DMS53 treated with DMSO at 0.1 percent for 48 hours (cell line): ENCODE measurements at regions not wholly inside any gene's neighbourhood (a gene's known extent, or its start where the extent isn't known, plus 50 kb on each side); places are given as distances from the start of the nearest gene placed in this dataset.
"Not testable (repeated sequence)": the region's sequence is repeated elsewhere in the genome, so short reads cannot be mapped to it uniquely, and the experiment has no call there.

Source experiments
- DNase-seq: peaks from one replicate; lab custom pipeline; 2025; ENCODE audit not compliant: unreplicated experiment; lab: John Stamatoyannopoulos, UW

DNA sequence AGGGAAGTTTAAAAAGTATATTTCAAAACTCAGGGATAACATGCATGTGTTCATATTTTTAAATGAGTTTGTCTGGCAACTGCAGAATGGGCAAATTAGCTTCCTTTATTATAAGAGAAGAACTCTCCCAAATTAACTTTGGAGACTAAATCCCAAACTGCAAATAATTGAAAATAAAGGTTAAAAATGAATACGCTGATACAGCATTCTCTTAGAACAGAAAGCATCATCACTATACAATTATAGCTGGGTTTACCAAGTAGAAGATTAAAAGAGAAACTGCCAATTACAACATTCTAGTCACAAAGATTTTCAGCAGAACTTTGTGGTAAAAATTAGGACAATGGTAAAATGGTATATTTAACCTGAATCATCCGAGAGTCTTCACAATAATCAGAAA is 73.3 kb downstream of the OLFM4 start:
- no peak for DNase-seq

DNA sequence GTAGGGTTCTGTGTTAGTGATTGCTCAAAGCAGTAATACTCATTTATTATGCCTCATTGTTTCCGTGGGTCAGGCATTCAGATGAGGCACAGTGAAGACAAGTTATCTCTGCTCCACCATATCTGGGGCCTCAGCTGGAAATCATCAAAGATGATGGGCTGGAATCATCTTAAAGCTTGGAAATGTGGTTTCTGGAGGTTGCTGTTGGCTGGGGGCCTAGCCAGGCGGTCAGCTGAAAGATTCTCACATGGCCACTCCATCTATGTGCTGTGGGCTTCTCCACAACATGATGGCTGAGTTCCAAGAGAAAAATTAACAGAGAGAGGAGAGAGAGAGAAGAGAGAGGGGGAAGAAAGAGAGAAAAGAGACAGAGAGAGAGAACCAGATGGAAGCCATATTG is 75.5 kb downstream of the OLFM4 start:
- DNase-seq, result no peak

DNA sequence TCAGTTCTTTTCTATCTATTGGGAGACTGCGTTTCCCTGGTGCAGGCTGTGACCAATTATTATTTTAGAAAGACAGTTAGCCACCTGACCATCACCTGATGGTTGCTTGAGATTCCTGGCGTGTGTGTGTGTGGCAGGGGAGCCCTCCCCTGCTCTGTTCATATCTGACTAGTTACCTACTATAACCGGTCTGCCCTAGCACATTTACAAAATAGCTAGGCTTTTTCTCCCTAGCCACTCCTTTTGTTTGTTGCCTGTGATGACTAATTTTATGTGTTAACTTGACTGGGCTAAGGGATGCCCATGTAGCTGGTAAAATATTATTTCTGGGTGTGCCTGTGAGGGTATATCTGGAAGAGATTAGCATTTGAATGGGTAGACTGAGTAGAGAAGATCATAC is 76.9 kb downstream of the OLFM4 start:
- DNase-seq, result no peak

DNA sequence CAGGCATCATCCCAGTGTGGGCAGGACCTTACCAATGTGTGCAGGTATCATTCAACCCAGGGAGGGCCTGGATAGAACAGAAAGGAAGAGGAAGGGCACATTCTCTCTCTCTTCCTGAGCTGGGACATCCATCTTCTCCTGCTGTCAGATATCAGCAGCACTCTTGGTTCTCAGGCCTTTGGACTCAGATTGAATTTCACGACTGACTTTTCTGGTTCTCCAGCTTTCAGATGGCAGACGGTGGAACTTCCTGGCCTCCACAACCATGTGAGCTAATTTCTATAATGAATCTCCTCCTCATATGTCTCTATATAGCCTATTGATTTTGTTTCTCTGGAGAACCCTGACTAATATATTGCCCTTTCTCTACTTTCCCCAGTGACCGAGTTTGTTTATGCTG is 77.3 kb downstream of the OLFM4 start:
- DNase-seq, result peak; percentile 87

DNA sequence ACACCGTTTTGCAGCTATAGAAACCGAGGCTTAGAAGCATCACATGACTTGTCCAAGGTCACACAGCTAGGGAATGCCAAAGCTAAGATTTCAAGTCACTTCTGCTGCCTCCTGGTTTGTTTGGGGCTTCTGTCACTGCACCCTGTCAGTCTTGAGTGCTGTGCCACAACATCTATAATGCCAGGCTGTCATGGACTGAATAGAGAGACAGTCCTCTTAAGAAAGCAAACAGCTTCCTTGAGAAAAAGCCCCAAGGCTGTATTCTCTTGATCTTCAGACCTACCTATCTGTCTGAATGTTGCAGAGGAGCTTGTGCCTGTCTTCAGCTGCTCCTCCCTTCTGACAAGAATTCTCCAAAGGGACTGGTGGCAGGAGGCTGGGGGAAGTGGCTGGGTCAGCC is 81.6 kb downstream of the OLFM4 start:
- no peak for DNase-seq

DNA sequence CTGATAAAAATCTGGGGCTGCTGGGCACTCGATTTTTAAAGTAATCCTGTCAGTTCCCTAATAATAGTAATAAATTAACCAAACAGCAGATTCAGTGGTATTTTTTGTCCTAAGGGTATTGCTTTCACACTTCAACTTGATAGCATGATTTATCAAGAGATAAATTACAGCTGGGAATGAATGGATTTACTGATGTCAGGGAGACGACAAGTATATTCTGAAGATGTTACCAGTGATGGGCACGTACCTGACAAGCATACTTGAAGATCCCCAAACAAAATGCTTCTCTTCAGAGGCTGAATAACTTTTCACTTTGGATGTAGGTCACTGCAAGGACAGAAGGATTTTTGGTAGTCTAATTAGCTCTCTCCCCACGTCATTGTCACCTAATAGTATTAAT is 82.0 kb downstream of the OLFM4 start:
- no peak for DNase-seq

DNA sequence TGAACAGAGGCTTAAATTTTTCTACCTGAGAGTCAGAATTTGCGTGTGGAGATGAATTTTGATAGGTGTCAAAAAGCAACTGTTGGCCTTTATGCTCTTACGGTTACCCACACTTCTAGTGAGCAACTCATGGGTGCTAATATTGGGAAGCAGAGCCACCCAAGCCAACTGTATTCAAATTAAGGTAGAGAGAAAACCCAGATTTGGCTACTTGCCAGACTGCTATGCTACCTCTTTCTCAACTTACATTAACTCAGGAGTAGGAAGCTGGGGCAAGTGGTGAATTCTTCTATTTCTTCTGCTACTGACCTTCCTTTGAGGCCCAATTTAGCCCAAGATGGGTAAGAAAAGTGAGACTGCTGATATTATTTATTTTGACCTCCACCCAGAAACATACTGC is 83.9 kb downstream of the OLFM4 start:
- peak; percentile 35 for DNase-seq

DNA sequence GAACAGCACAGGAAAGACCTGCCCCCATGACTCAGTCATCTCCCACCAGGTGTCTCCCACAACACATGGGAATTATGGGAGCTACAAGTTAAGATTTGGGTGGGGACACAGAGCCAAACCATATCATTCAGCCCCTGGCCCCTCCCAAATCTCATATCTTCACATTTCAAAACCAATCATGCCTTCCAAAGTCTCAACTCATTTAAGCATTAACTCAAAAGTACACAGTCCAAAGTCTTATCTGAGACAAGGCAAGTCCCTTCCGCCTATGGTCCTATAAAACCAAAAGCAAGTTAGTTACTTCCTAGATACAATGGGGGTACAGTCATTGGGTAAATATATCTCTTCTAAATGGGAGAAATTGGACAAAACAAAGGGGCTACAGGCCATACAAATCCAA is 88.4 kb downstream of the OLFM4 start:
- DNase-seq, result not testable (repeated sequence)

DNA sequence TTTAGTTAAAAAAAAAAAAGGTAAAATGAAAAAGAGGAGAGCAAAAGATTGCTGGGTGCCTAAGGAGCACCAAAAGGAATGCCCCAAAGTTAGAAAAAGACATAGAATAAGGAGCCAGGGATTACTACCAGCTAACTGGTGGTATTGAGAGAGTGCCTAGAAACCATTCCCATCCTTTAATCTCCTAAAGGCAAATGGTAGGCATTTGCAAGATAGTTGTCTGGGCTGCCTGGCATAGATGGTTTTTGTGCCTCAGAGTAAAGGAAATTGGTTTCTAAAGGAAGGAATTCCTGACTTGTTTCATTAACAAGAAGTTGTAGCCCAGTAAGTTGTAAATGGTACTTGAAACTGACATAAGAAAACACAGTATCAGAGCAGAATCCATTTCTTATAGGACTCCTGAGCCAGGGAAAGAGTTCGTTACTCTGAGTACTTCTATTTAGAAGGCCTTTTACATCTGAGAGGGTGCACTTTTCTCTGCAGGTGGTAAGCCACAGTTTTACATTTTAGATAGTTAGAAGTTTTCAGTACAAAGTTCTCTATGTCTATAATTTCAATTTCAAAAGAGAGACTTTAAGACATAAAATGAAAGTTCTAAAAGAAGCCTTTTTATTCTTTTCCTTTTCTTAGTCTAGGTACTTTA is 92.6 kb downstream of the OLFM4 start:
- DNase-seq, result no peak

DNA sequence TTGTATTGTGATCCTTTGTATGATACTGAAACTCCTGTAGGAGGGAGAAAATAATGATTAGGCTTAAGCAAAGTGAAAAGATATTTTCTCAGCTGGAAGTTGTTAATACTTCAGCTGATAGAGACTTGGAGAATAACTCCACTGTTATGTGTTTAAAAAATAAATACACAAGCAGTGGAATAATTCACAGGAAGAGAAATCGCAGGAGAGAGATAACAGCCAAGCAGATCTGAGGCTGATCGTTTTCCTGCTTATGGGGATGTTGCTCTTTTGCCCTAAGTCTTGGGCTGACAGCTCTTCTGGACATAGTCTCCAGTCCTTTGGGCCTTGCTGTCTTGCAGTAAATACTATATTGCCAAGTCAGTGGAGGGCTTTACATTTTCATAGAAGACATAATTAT is 93.3 kb downstream of the OLFM4 start:
- no peak for DNase-seq

DNA sequence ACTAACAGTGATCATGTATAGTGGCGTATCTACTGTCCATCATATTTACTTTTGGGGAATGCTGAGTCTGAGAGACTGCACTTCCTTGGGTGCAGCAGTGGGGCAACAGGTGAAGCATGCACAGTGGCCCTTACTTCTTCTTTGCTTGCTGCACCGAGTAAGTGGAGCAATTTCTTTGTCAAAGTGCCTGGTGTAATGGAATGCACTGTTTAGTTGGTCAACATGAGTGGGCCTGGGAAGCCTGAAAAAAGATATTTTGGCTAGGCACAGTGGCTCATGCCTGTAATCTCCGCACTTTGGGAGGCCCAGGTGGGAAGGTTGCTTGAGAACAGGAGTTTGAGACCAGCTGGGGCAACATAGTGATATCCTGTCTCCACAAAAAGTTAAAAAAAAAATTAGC is 94.9 kb downstream of the OLFM4 start:
- no peak for DNase-seq

DNA sequence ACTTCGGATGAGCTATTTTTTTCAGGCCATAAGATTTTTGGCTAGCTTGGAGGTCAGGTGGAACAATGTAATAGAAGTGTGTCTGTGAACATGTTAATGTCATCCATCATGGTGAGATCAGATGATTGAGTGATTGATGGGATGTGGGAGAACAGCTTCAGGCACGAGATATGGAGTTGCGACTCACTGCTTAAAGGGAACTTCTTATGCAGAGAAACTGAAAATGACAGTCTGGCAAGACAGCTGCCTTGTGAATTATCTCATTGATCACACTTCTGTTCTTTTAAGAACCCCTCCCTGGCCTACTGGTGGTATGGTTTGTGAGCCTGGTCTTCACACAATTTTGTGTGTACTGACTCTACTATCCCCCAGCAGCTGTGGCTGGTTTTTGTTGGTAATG is 96.0 kb downstream of the OLFM4 start:
- no peak for DNase-seq

DNA sequence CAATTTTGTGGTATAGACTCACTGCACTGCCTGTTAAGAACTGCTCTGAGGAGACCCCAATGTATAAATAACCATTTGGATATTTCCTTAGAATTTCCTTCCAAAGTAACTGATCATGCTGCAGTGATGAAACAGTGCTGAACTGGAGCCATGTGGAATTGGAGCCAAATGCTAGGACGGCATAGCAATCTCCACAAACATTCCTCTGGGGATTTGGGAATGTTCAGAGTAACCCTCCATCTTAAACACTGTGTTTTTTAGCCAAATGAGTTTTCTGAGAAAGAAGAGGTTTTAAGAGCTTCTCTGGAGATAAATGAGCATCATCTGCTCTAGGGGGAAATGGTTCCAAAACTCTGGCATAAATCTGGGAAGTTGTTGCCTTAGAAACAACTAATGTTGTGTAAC is 98.2 kb downstream of the OLFM4 start:
- no peak for DNase-seq

DNA sequence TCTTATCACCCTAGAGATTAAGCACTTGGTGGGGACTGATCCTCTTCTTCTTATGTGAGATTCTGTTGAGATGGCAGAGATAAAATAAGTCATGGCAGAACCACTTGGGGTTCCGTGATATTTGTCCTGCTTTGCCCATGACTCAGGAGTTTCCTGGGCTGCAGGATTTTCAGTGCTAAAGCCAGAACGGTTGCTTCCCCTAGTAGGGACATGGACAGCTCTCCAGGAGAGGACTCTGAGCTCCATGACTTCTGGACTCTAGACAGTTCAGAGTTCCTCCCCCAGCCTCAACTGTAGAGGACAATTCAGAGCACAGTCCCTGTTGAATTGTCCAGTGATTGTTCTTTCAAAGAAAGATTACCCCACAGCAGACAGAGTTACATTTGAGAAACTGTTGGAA is 98.8 kb downstream of the OLFM4 start:
- DNase-seq, result no peak

DNA sequence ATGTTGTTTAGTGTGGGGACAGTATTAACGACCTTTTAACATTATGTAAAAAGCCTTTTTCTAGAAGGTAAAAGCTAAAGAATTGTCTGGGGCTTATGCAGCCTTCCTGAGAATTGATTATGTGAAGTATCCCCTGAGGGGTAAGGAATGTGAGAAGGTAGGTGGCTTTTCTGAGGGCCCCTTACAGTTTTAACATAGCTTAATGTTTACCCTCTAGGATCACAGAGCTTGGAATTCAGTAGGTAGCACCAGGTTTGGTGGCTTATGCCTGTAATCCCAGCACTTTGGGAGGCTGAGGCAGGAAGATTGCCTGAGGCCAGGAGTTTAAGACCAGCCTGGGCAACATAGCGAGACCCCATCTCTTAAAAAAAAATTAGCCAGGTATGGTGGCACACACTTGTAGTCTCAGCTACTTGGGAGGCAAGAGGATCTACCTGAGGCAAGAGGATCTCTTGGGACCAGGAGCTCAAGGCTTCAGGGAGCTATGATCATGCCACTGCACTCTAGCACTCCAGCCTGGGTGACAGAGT is 101.3 kb downstream of the OLFM4 start:
- no peak for DNase-seq

DNA sequence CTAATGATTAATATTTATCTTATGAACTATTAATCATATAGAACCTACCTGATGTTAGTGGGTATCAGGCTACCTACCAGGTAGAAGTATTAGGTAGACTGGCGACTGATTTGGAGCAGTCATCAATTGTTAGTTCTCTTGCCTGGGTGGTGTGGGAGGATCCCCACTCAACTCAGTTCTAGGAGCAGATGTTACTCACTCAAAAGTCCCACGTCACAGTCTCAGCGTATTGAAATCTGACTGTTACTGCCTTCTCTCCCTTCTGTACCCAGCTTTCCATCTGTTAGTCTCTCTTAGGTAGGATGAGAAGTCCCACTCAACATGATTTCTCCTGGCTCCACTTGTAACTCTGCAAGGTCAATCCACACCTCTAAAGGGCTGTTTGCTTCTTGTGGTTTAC is 102.7 kb downstream of the OLFM4 start:
- no peak for DNase-seq

DNA sequence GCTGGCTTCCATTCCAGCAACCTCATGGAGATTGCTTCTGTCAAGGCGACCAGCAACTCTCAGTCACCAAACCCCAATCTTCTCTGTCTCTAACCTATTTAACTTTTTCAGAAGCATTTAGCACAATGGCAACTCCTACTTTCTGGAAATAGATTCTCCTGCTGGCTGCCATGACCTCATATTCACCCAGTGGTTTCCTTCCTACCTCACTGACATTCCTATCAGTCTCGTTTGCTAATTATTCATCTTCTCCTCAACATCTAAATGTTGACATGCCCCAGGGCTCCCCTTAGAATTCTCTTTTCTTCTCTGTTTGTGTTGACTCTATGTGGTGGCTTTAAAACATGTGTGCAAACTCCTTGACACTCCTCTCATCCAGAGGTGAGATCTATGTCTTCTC is 106.7 kb downstream of the OLFM4 start:
- no peak for DNase-seq

DNA sequence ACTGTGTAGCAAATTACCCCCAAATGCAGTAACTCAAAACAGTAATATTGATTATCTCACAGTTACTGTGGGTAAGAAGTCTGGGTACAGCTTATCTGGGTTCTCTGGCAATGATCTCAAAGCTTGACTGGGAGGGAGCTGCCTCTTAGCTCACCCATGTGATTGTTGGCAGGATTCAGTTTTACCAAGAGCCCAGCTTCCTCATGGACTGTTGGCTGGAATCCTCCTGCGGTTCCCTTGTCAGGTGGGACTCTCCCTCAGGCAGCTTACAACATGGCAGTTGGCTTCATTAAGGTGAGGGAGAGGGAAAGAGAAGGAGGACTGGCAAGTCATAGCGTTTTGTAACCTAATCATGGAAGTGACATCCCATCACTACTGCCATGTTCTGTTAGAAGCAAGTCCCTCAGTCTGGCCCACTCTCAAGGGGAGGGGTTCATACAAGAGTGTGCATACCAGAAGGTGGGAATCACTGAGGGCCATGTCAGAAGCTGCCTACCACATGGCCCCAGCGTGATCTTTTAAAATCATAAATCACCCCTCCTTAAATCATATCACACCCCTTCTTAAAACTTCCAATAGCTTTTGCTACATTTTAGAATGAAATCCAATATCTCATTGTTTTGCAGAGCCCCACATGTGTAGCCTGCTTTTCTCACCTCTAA is 108.1 kb downstream of the OLFM4 start:
- no peak for DNase-seq

DNA sequence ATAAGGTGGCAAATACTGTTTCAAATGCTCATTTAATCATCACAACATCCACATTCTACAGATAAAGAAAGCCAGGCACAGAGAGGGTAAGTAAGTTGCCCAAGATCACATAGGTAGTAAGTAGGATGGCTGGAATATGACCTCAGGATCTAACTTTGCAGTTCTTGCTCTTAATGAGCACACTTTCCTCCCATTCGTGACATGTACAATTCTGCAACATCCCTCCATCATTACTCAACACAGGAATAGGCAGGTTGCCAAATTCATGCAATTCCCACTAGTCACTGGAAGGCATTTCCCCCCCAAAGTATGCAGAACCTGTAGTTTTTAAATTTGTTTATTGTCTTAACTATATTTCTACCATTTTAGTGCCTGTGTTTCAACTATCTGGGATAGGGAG is 109.2 kb downstream of the OLFM4 start:
- no peak for DNase-seq

DNA sequence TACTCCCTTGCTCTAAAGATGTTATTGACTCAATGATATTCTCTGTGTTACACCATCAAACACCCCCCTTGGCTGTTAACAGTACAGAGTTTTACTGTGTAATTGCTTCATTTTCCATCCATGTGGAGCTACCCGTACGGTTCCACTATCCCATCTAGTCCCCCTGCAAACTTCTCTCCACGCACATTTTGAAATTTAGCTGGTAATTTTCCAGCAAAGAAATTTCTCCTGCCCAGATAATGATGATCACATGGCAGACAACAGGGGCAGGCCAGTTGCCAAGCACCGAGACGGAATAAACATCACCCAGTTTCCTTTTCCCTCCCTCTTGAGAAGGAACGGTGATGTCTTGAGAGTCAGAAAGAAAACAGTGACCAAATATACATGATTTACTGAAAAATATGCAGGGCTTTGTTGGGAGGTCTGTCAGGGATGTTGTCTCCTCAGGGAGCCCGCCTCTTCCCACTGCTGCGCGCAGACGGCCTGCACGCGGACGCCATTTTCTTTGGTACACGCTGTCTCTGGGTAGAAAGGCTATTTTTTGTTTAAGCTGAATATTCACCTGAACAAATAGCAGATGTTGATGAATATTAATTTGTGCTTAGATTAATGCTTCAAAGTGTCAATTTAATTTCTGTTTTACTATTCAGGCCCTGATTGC is 109.9 kb downstream of the OLFM4 start:
- DNase-seq, result no peak

DNA sequence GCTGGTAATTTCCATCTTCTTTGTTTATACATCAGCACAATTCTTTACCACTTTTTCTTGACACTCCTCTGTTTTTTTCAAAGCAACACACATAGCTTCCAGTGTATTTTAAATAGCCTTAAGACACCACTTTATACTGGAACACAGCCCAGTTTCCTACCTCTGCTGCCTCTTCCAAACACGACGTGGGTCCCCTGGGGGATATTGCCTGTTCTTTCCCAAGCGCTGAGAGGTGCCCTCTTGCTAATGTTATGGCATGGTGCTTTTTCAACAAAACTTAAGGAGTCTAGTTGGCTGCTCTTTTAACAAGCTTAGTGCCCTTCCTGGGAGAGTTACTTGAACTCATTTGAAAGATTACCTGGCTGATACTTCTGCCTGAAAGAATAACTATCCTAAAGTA is 112.7 kb downstream of the OLFM4 start:
- DNase-seq, result no peak

DNA sequence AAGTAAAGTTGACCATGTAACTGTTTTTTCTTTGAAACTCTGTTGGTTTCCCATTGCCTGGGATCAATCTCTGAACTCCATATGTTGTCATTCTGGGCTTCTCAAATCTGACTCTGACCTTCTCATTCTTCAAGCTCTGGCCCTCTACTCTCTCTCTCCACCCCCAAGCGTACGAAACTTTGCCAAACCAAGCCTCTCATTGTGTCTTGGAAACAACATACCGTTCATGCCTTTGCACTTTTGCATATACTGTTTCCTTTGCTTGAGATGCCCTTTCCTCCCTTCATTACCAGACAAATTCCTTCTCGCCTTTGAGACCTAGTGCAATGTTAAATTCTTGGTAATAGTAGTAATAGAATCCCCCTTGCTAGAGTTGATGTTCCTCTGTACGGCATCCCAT is 113.7 kb downstream of the OLFM4 start:
- no peak for DNase-seq
